ENCODE measurements at regions not wholly inside any gene's neighbourhood (a gene's known extent, or its start where the extent isn't known, plus 50 kb on each side); places are given as distances from the start of the nearest gene placed in this dataset.

DNA sequence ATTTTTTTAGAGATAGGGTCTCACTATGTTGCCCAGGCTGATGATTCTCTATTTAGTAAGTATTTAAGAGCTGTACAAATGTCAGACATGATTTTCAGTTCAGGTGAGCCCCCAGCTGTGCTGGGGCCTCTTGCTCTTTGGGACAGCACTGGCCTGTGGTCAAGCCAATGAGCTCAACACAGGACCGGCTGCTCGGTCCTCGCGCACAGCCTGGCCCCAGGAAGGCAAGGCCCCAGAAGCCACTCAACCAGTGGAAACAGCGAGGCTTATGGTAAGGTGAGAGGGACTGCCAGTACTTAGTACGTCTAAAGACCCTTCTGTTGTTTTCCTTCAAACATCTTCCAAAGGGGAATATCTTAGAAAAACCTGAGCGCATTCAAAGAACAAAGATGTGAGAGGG, 211.8 kb downstream of the SKIDA1 start:
- Histone ChIP-seq H3K27ac (ENCODE audit: low read length) (peak overlapping the region; percentile 99), H3K27me3 (ENCODE audit: control insufficient read depth, insufficient read depth, low read length) (no peaks in the 10 kb centered on the region), H3K4me3 (ENCODE audit: low read depth in 2 of 2, low read length in 2 of 2) (no peak overlapping the region), H3K9me3 (ENCODE audit: control insufficient read depth, insufficient read depth, low read depth, low read length) (no peaks in the 10 kb centered on the region), H3K36me3 (ENCODE audit: control insufficient read depth, insufficient read depth, low read length) (no peaks in the 10 kb centered on the region), H3K4me1 (ENCODE audit: control insufficient read depth, insufficient read depth, low read length) (peaks cover 36% of the 10 kb centered on the region)
- POLR2A ChIA-PET: interaction anchor here (1.0 kb wide), 1 partner anchor 22 kb away, joined by 3 read pairs; no protein-coding TSS in a partner anchor
- DNase-seq (ENCODE audit: low read depth, low spot score): no peak
- CTCF ChIA-PET: no interaction called here
- TF ChIP-seq TCF7L2 (IDR thresholded peaks at IDR 0.05; ENCODE audit: low read depth, low read length) (no peak), SIN3A (IDR thresholded peaks at IDR 0.05; ENCODE audit: borderline replicate concordance, insufficient read depth, low read depth, low read length) (no peak), POLR2AphosphoS5 (IDR thresholded peaks at IDR 0.05; ENCODE audit: low read depth, low read length) (no peak)
- TF ChIP-seq, protein P1, sequence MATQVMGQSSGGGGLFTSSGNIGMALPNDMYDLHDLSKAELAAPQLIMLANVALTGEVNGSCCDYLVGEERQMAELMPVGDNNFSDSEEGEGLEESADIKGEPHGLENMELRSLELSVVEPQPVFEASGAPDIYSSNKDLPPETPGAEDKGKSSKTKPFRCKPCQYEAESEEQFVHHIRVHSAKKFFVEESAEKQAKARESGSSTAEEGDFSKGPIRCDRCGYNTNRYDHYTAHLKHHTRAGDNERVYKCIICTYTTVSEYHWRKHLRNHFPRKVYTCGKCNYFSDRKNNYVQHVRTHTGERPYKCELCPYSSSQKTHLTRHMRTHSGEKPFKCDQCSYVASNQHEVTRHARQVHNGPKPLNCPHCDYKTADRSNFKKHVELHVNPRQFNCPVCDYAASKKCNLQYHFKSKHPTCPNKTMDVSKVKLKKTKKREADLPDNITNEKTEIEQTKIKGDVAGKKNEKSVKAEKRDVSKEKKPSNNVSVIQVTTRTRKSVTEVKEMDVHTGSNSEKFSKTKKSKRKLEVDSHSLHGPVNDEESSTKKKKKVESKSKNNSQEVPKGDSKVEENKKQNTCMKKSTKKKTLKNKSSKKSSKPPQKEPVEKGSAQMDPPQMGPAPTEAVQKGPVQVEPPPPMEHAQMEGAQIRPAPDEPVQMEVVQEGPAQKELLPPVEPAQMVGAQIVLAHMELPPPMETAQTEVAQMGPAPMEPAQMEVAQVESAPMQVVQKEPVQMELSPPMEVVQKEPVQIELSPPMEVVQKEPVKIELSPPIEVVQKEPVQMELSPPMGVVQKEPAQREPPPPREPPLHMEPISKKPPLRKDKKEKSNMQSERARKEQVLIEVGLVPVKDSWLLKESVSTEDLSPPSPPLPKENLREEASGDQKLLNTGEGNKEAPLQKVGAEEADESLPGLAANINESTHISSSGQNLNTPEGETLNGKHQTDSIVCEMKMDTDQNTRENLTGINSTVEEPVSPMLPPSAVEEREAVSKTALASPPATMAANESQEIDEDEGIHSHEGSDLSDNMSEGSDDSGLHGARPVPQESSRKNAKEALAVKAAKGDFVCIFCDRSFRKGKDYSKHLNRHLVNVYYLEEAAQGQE (IDR thresholded peaks at IDR 0.05; ENCODE audit: insufficient read depth in 1 of 2, low read depth in 2 of 2, low read length in 1 of 2): no peak
- TF ChIP-seq, protein P2, sequence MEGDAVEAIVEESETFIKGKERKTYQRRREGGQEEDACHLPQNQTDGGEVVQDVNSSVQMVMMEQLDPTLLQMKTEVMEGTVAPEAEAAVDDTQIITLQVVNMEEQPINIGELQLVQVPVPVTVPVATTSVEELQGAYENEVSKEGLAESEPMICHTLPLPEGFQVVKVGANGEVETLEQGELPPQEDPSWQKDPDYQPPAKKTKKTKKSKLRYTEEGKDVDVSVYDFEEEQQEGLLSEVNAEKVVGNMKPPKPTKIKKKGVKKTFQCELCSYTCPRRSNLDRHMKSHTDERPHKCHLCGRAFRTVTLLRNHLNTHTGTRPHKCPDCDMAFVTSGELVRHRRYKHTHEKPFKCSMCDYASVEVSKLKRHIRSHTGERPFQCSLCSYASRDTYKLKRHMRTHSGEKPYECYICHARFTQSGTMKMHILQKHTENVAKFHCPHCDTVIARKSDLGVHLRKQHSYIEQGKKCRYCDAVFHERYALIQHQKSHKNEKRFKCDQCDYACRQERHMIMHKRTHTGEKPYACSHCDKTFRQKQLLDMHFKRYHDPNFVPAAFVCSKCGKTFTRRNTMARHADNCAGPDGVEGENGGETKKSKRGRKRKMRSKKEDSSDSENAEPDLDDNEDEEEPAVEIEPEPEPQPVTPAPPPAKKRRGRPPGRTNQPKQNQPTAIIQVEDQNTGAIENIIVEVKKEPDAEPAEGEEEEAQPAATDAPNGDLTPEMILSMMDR (IDR thresholded peaks at IDR 0.05): no peak
- no TSS peak for BruUV-seq (replicated peaks)
- in situ Hi-C loops (cut with HindIII; ENCODE audit: low pct_unique_long_range_greater_than_20kb, low sequenced_read_pairs) (no loop called here), intact Hi-C loops (cut with micrococcal nuclease; ENCODE audit: unreplicated experiment) (no loop called here)
- no peak for ATAC-seq

DNA sequence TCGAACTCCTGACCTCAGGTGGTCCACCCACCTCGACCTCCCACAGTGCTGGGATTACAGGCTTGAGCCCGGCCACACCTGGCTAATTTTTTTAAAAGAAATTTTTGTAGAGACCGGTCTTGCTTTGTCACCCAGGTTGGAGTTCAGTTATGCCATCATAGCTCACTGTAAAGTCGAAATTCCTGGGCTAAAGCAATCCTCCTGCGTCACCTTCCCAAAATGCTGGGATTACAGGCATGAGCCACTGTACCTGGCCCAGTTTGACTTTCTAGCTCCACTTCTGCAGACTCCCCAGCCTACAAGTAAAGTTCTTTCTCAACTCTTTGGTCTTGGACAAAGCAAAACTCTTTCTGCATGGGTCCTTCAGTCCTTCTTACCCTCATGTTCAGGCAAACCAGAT, 214.1 kb downstream of the SKIDA1 start:
- in situ Hi-C loops (cut with HindIII; ENCODE audit: low pct_unique_long_range_greater_than_20kb, low sequenced_read_pairs): no loop called here
- CTCF ChIA-PET: interaction anchor here (0.5 to 0.6 kb wide), 2 partner anchors 220 to 277 kb away, joined by 7 to 10 read pairs; no protein-coding TSS in a partner anchor
- peaks cover 25% of the 10 kb centered on the region for H3K4me1 ChIP-seq (ENCODE audit: control insufficient read depth, insufficient read depth, low read length)
- H3K36me3 ChIP-seq (ENCODE audit: control insufficient read depth, insufficient read depth, low read length): no peaks in the 10 kb centered on the region
- no TSS peak for BruUV-seq (replicated peaks)
- intact Hi-C loops (cut with micrococcal nuclease; ENCODE audit: unreplicated experiment): no loop called here
- no peaks in the 10 kb centered on the region for H3K27me3 ChIP-seq (ENCODE audit: control insufficient read depth, insufficient read depth, low read length)
- ATAC-seq (no peak), DNase-seq (ENCODE audit: low read depth, low spot score) (no peak)
- H3K4me3 ChIP-seq (ENCODE audit: low read depth in 2 of 2, low read length in 2 of 2): no peak overlapping the region
- TF ChIP-seq, protein P2 (IDR thresholded peaks at IDR 0.05): no peak
- no peak for TF ChIP-seq POLR2AphosphoS5 (IDR thresholded peaks at IDR 0.05; ENCODE audit: low read depth, low read length)
- TF ChIP-seq, protein P1 (IDR thresholded peaks at IDR 0.05; ENCODE audit: insufficient read depth in 1 of 2, low read depth in 2 of 2, low read length in 1 of 2): no peak
- no peak for TF ChIP-seq SIN3A (IDR thresholded peaks at IDR 0.05; ENCODE audit: borderline replicate concordance, insufficient read depth, low read depth, low read length)
- no peak for TF ChIP-seq TCF7L2 (IDR thresholded peaks at IDR 0.05; ENCODE audit: low read depth, low read length)
- H3K27ac ChIP-seq (ENCODE audit: low read length): peak overlapping the region; percentile 82
- POLR2A ChIA-PET: interaction anchor here (0.6 to 0.7 kb wide), 2 partner anchors 136 to 221 kb away, joined by 7 to 9 read pairs; no protein-coding TSS in a partner anchor
- H3K9me3 ChIP-seq (ENCODE audit: control insufficient read depth, insufficient read depth, low read depth, low read length): no peaks in the 10 kb centered on the region
